Muscle layer of duodenum (tissue), 2 donors: ENCODE measurements at regions not wholly inside any gene's neighbourhood (a gene's known extent, or its start where the extent isn't known, plus 50 kb on each side); places are given as distances from the start of the nearest gene placed in this dataset.

ENCODE experiments used
- H3K27ac ChIP-seq: one replicate; pipeline ENCODE4 v1.7.0; 2013; ENCODE audit warnings: mild to moderate bottlenecking, low read length
- H3K27me3 ChIP-seq: one replicate; pipeline ENCODE4 v1.7.0; 2013; ENCODE audit warnings: low read depth, mild to moderate bottlenecking, control low read depth, low read length
- H3K36me3 ChIP-seq, 2 donors: one replicate each; pipeline ENCODE4 v1.7.0; 2013; ENCODE audit warnings: low read length in 2 of 2, control low read depth in 1 of 2, mild to moderate bottlenecking in 1 of 2; ENCODE audit not compliant: insufficient read depth in 2 of 2, control insufficient read depth in 1 of 2
- H3K4me1 ChIP-seq, 2 donors: one replicate each; pipeline ENCODE4 v1.7.0; 2013; ENCODE audit warnings: low read length in 2 of 2, mild to moderate bottlenecking in 2 of 2, control low read depth in 1 of 2, moderate library complexity in 1 of 2; ENCODE audit not compliant: insufficient read depth in 2 of 2, control insufficient read depth in 1 of 2
- H3K4me3 ChIP-seq, 2 donors: one replicate each; pipeline ENCODE4 v1.7.0; 2013; ENCODE audit warnings: low read length in 2 of 2, low read depth in 1 of 2, mild to moderate bottlenecking in 1 of 2
- H3K9me3 ChIP-seq, 2 donors: one replicate each; pipeline ENCODE4 v1.7.0; 2013; ENCODE audit warnings: low read length in 2 of 2, control low read depth in 1 of 2, mild to moderate bottlenecking in 1 of 2; ENCODE audit not compliant: control insufficient read depth in 1 of 2
- donor health status: healthy.

- Histone ChIP-seq H3K4me1 (no peaks in the 10 kb centered on the region), H3K27ac (no peak overlapping the region), H3K9me3 (no peaks in the 10 kb centered on the region), H3K27me3 (no peaks in the 10 kb centered on the region), H3K36me3 (no peaks in the 10 kb centered on the region), H3K4me3 (no peak overlapping the region)
Measured at GRCh38 chr5:6158974-6159831, 219.1 kb downstream of the MED10 start.

GRCh38 chr5:6154216-6154615 is 224.1 kb downstream of the MED10 start:
- no peaks in the 10 kb centered on the region for H3K27me3 ChIP-seq
- no peaks in the 10 kb centered on the region for H3K36me3 ChIP-seq
- no peak overlapping the region for H3K27ac ChIP-seq
- H3K9me3 ChIP-seq = peaks cover 0 to 4% of the 10 kb centered on the region in 2 donors
- no peak overlapping the region for H3K4me3 ChIP-seq
- H3K4me1 ChIP-seq = no peaks in the 10 kb centered on the region

- Histone ChIP-seq H3K9me3 (no peaks in the 10 kb centered on the region), H3K27me3 (no peaks in the 10 kb centered on the region), H3K4me3 (no peak overlapping the region), H3K36me3 (no peaks in the 10 kb centered on the region), H3K4me1 (no peaks in the 10 kb centered on the region), H3K27ac (no peak overlapping the region)
Measured at GRCh38 chr5:6146271-6146670, 232.1 kb downstream of the MED10 start.

- no peaks in the 10 kb centered on the region for H3K9me3 ChIP-seq
- no peak overlapping the region for H3K4me3 ChIP-seq
- H3K27me3 ChIP-seq = no peaks in the 10 kb centered on the region
- no peaks in the 10 kb centered on the region for H3K4me1 ChIP-seq
- H3K36me3 ChIP-seq = no peaks in the 10 kb centered on the region
- no peak overlapping the region for H3K27ac ChIP-seq
Measured at GRCh38 chr5:6145616-6146237, 232.6 kb downstream of the MED10 start.

- Histone ChIP-seq H3K4me1 (no peaks in the 10 kb centered on the region), H3K27me3 (no peaks in the 10 kb centered on the region), H3K9me3 (no peaks in the 10 kb centered on the region), H3K36me3 (no peaks in the 10 kb centered on the region), H3K4me3 (no peak overlapping the region), H3K27ac (no peak overlapping the region)
Measured at GRCh38 chr5:6143523-6143922, 234.8 kb downstream of the MED10 start.

- Histone ChIP-seq H3K4me3 (no peak overlapping the region), H3K36me3 (no peaks in the 10 kb centered on the region), H3K4me1 (no peaks in the 10 kb centered on the region), H3K9me3 (no peaks in the 10 kb centered on the region), H3K27me3 (no peaks in the 10 kb centered on the region), H3K27ac (no peak overlapping the region)
Measured at GRCh38 chr5:6142353-6142752, 236.0 kb downstream of the MED10 start.

- Histone ChIP-seq H3K27me3 (no peaks in the 10 kb centered on the region), H3K27ac (no peak overlapping the region), H3K4me1 (no peaks in the 10 kb centered on the region), H3K36me3 (no peaks in the 10 kb centered on the region), H3K9me3 (no peaks in the 10 kb centered on the region), H3K4me3 (no peak overlapping the region)
Measured at GRCh38 chr5:6140219-6140618, 238.1 kb downstream of the MED10 start.

GRCh38 chr5:6135977-6136376 is 242.4 kb downstream of the MED10 start:
- no peaks in the 10 kb centered on the region for H3K36me3 ChIP-seq
- no peaks in the 10 kb centered on the region for H3K4me1 ChIP-seq
- no peaks in the 10 kb centered on the region for H3K27me3 ChIP-seq
- no peaks in the 10 kb centered on the region for H3K9me3 ChIP-seq
- H3K4me3 ChIP-seq = no peak overlapping the region
- H3K27ac ChIP-seq = no peak overlapping the region

- Histone ChIP-seq H3K4me3 (no peak overlapping the region), H3K4me1 (no peaks in the 10 kb centered on the region), H3K9me3 (no peaks in the 10 kb centered on the region)
Measured at GRCh38 chr5:6134281-6134680, 244.1 kb downstream of the MED10 start.

GRCh38 chr5:6125781-6126180 is 252.6 kb downstream of the MED10 start:
- Histone ChIP-seq H3K27me3 (no peaks in the 10 kb centered on the region), H3K36me3 (no peaks in the 10 kb centered on the region), H3K4me1 (no peaks in the 10 kb centered on the region), H3K4me3 (no peak overlapping the region), H3K9me3 (peaks cover 0 to 3% of the 10 kb centered on the region in 2 donors), H3K27ac (no peak overlapping the region)

More at GRCh38 chr5:6134281-6134680, 244.1 kb downstream of the MED10 start:
- Histone ChIP-seq H3K36me3 (no peaks in the 10 kb centered on the region), H3K27ac (no peak overlapping the region), H3K27me3 (no peaks in the 10 kb centered on the region)

GRCh38 chr5:6118691-6119090 is 259.7 kb downstream of the MED10 start:
- no peak overlapping the region for H3K27ac ChIP-seq
- H3K4me3 ChIP-seq = no peak overlapping the region
- H3K9me3 ChIP-seq = peaks cover 0 to 2% of the 10 kb centered on the region in 2 donors
- H3K27me3 ChIP-seq = no peaks in the 10 kb centered on the region
- H3K4me1 ChIP-seq = no peaks in the 10 kb centered on the region
- H3K36me3 ChIP-seq = no peaks in the 10 kb centered on the region
